Neural cell (in vitro differentiated cells): ENCODE measurements at regions not wholly inside any gene's neighbourhood (a gene's known extent, or its start where the extent isn't known, plus 50 kb on each side); places are given as distances from the start of the nearest gene placed in this dataset.
"Not testable (repeated sequence)": the region's sequence is repeated elsewhere in the genome, so short reads cannot be mapped to it uniquely, and the experiment has no call there.

Experiments used
- H2AFZ ChIP-seq: fragments of 200-600, 300-800 bp; sonication (generic), shearing (Covaris generic); 2 replicates; pipeline ENCODE4 v1.6.0; 2014; ENCODE audit warnings: low read depth, mild to moderate bottlenecking, antibody characterized with exemption, low read length, moderate library complexity
- H3F3A ChIP-seq: fragments of 200-600 bp; shearing (Covaris generic); 2 replicates; pipeline ENCODE4 v1.6.1; 2016; ENCODE audit warnings: mild to moderate bottlenecking, moderate library complexity, mixed read lengths, antibody characterized with exemption, low read length; ENCODE audit not compliant: insufficient read depth, poor library complexity, severe bottlenecking
- H3K27ac ChIP-seq: fragments of 200-600, 300-800 bp; sonication (generic), shearing (Covaris generic); 2 replicates; pipeline ENCODE4 v1.5.1; 2014; ENCODE audit warnings: mild to moderate bottlenecking, low read length, moderate library complexity
- H3K27me3 ChIP-seq: fragments of 300-800, 200-600 bp; sonication (generic), shearing (Covaris generic); 2 replicates; pipeline ENCODE4 v1.6.0; 2014; ENCODE audit warnings: mild to moderate bottlenecking, low read depth, low read length, moderate library complexity; ENCODE audit not compliant: insufficient read depth
- H3K36me3 ChIP-seq: fragments of 300-800, 200-600 bp; sonication (generic), shearing (Covaris generic); 2 replicates; pipeline ENCODE4 v1.5.1; 2014; ENCODE audit warnings: mild to moderate bottlenecking, antibody characterized with exemption, low read length, moderate library complexity; ENCODE audit not compliant: insufficient read depth
- H3K4me2 ChIP-seq: fragments of 300-800, 200-600 bp; sonication (generic), shearing (Covaris generic); 2 replicates; pipeline ENCODE4 v1.6.0; 2014; ENCODE audit warnings: mild to moderate bottlenecking, low read length
- H3K4me3 ChIP-seq: fragments of 300-800, 200-600 bp; sonication (generic), shearing (Covaris generic); 2 replicates; pipeline ENCODE4 v1.5.1; 2014; ENCODE audit warnings: mild to moderate bottlenecking, low read length, moderate library complexity
- H3K79me2 ChIP-seq: fragments of 200-600 bp; shearing (Covaris generic); replicated peaks from 2 replicates; pipeline ENCODE4 v1.6.0; 2014; ENCODE audit warnings: mild to moderate bottlenecking, low read length, moderate library complexity; ENCODE audit not compliant: insufficient read depth
- H3K9ac ChIP-seq: fragments of 300-800, 200-600 bp; sonication (generic), shearing (Covaris generic); 2 replicates; pipeline ENCODE4 v1.6.1; 2016; ENCODE audit warnings: mild to moderate bottlenecking, low read length, mixed read lengths
- H3K9me2 ChIP-seq: fragments of 200-600 bp; shearing (Covaris generic); 2 replicates; pipeline ENCODE4 v1.6.1; 2016; ENCODE audit warnings: mild to moderate bottlenecking, low read length, mixed read lengths; ENCODE audit not compliant: insufficient read depth
- H3K9me3 ChIP-seq: fragments of 200-600, 300-800 bp; sonication (generic), shearing (Covaris generic); 2 replicates; pipeline ENCODE4 v1.6.1; 2016; ENCODE audit warnings: mild to moderate bottlenecking, mixed run types, low read length, moderate library complexity, mixed read lengths
- H4K20me1 ChIP-seq: fragments of 200-600 bp; shearing (Covaris generic); 2 replicates; pipeline ENCODE4 v1.6.1; 2016; ENCODE audit warnings: mild to moderate bottlenecking, mixed run types; ENCODE audit not compliant: insufficient read depth
- CTCF ChIP-seq: fragments of 450-650 bp; IDR thresholded peaks from 2 replicates; pipeline ENCODE4 v1.5.1; 2014; ENCODE audit warnings: antibody characterized with exemption, mild to moderate bottlenecking, moderate library complexity; ENCODE audit not compliant: poor library complexity, severe bottlenecking
- EP300 ChIP-seq: fragments of 450-650 bp; conservative IDR thresholded peaks from 2 replicates; pipeline ENCODE4 v1.6.1; 2014; ENCODE audit warnings: antibody characterized with exemption, mild to moderate bottlenecking, moderate library complexity; ENCODE audit not compliant: poor library complexity, severe bottlenecking
- EZH2 ChIP-seq: fragments of 200-600, 300-800 bp; shearing (Covaris generic), sonication (generic); IDR thresholded peaks from 2 replicates; pipeline ENCODE4 v1.6.1; 2014; ENCODE audit warnings: antibody characterized with exemption, low read length, borderline replicate concordance, mild to moderate bottlenecking; ENCODE audit not compliant: insufficient read depth, poor library complexity, severe bottlenecking
- MXI1 ChIP-seq: fragments of 450-650 bp; conservative IDR thresholded peaks from 2 replicates; pipeline ENCODE4 v1.6.1; 2014; ENCODE audit warnings: antibody characterized with exemption, mild to moderate bottlenecking; ENCODE audit not compliant: poor library complexity, severe bottlenecking
- POLR2AphosphoS5 ChIP-seq: IDR thresholded peaks from 2 replicates; pipeline ENCODE4 v1.6.1; 2012
- RAD21 ChIP-seq: fragments of 450-650 bp; conservative IDR thresholded peaks from 2 replicates; pipeline ENCODE4 v1.6.1; 2014; ENCODE audit warnings: antibody characterized with exemption, mild to moderate bottlenecking, moderate library complexity
- REST ChIP-seq: IDR thresholded peaks from 2 replicates; pipeline ENCODE4 v1.6.1; 2012; ENCODE audit warnings: borderline replicate concordance
- SMC3 ChIP-seq: fragments of 450-650 bp; conservative IDR thresholded peaks from 2 replicates; pipeline ENCODE4 v1.6.1; 2014; ENCODE audit warnings: antibody characterized with exemption, mild to moderate bottlenecking, moderate library complexity; ENCODE audit not compliant: poor library complexity
- TAF1 ChIP-seq: IDR thresholded peaks from 2 replicates; pipeline ENCODE4 v1.6.1; 2012; ENCODE audit warnings: low read depth

GRCh38 chr4:13694256-13694655, 66.7 kb upstream of the BOD1L1 start:
- no peak overlapping the region for H3K4me2 ChIP-seq
- no peaks in the 10 kb centered on the region for H3K27me3 ChIP-seq
- H3K27ac ChIP-seq: no peak overlapping the region
- H4K20me1 ChIP-seq: no peaks in the 10 kb centered on the region
- no peaks in the 10 kb centered on the region for H3K9me2 ChIP-seq
- no peaks in the 10 kb centered on the region for H3K9me3 ChIP-seq
- H2AFZ ChIP-seq: no peak overlapping the region
- no peak overlapping the region for H3K9ac ChIP-seq
- no peaks in the 10 kb centered on the region for H3K36me3 ChIP-seq
- H3K4me3 ChIP-seq: no peak overlapping the region
- no peaks in the 10 kb centered on the region for H3K79me2 ChIP-seq
- TF ChIP-seq SMC3 (no peak), TAF1 (no peak)
- H3F3A ChIP-seq: no peaks in the 10 kb centered on the region

- Histone ChIP-seq H4K20me1 (no peaks in the 10 kb centered on the region), H3K27me3 (no peaks in the 10 kb centered on the region), H3K4me3 (no peak overlapping the region), H3F3A (no peaks in the 10 kb centered on the region), H3K36me3 (no peaks in the 10 kb centered on the region), H3K9me2 (no peaks in the 10 kb centered on the region), H3K9me3 (no peaks in the 10 kb centered on the region), H3K9ac (no peak overlapping the region), H3K27ac (no peak overlapping the region), H3K79me2 (no peaks in the 10 kb centered on the region), H3K4me2 (no peak overlapping the region), H2AFZ (no peak overlapping the region)
- no peak for TF ChIP-seq RAD21
- no peak for TF ChIP-seq POLR2AphosphoS5
- no peak for TF ChIP-seq CTCF
- no peak for TF ChIP-seq TAF1
- no peak for TF ChIP-seq EZH2
Measured at GRCh38 chr4:13698296-13698695, 70.8 kb upstream of the BOD1L1 start.

- Histone ChIP-seq H3K27me3 (no peaks in the 10 kb centered on the region), H3F3A (no peaks in the 10 kb centered on the region), H3K27ac (no peak overlapping the region), H3K9ac (no peak overlapping the region), H4K20me1 (no peaks in the 10 kb centered on the region), H3K4me2 (no peak overlapping the region), H3K36me3 (no peaks in the 10 kb centered on the region), H3K9me3 (no peaks in the 10 kb centered on the region), H2AFZ (no peak overlapping the region), H3K9me2 (no peaks in the 10 kb centered on the region), H3K4me3 (no peak overlapping the region), H3K79me2 (no peaks in the 10 kb centered on the region)
- no peak for TF ChIP-seq REST
- no peak for TF ChIP-seq CTCF
- no peak for TF ChIP-seq EP300
- no peak for TF ChIP-seq RAD21
- no peak for TF ChIP-seq POLR2AphosphoS5
- TF ChIP-seq TAF1: no peak
- no peak for TF ChIP-seq EZH2
- no peak for TF ChIP-seq MXI1
Measured at GRCh38 chr4:13700021-13700857, 72.7 kb upstream of the BOD1L1 start.

GRCh38 chr4:13700858-13701140, 73.3 kb upstream of the BOD1L1 start:
- not testable (repeated sequence) for H3K4me3 ChIP-seq, H3K27ac ChIP-seq, H3K9me2 ChIP-seq, H3K9me3 ChIP-seq, H3K9ac ChIP-seq, H3K79me2 ChIP-seq, H3F3A ChIP-seq, H3K4me2 ChIP-seq, H4K20me1 ChIP-seq, H2AFZ ChIP-seq, H3K27me3 ChIP-seq, H3K36me3 ChIP-seq
